Small intestine (tissue), 7 donors: ENCODE measurements at regions not wholly inside any gene's neighbourhood (a gene's known extent, or its start where the extent isn't known, plus 50 kb on each side); places are given as distances from the start of the nearest gene placed in this dataset.
"Not testable (repeated sequence)": the region's sequence is repeated elsewhere in the genome, so short reads cannot be mapped to it uniquely, and the experiment has no call there.

Experiments
- DNase-seq, 2 donors: peaks; one replicate each; pipeline versions ENCODE4 v3.0.0 to v3.0.0-alpha.2; 2013
- FAIRE-seq: peaks from 2 replicates; lab custom pipeline; 2012; peaks lifted over from hg19 to GRCh38; lab: Jason Lieb, UNC
- H3K27ac ChIP-seq, 3 donors: one replicate each; pipeline ENCODE4 v1.5.1; 2013; ENCODE audit warnings: low read length in 2 of 3, mild to moderate bottlenecking in 2 of 3, control low read depth in 1 of 3, inconsistent platforms in 1 of 3, low read depth in 1 of 3, moderate library complexity in 1 of 3
- H3K27me3 ChIP-seq, 3 donors: one replicate each; pipeline ENCODE4 v1.6.1; 2013; ENCODE audit warnings: low read length in 3 of 3, inconsistent platforms in 1 of 3; ENCODE audit not compliant: control insufficient read depth in 3 of 3, insufficient read depth in 3 of 3
- H3K36me3 ChIP-seq, 3 donors: one replicate each; pipeline ENCODE4 v1.6.1; 2013; ENCODE audit warnings: low read length in 3 of 3, inconsistent platforms in 1 of 3, low read depth in 1 of 3, mild to moderate bottlenecking in 1 of 3, moderate library complexity in 1 of 3; ENCODE audit not compliant: control insufficient read depth in 3 of 3, insufficient read depth in 2 of 3
- H3K4me1 ChIP-seq, 3 donors: one replicate each; pipeline ENCODE4 v1.6.1; 2013; ENCODE audit warnings: low read length in 2 of 3, inconsistent platforms in 1 of 3, low read depth in 1 of 3, mild to moderate bottlenecking in 1 of 3, moderate library complexity in 1 of 3; ENCODE audit not compliant: control insufficient read depth in 3 of 3, insufficient read depth in 2 of 3
- H3K4me3 ChIP-seq, 3 donors: one replicate each; pipeline ENCODE4 v1.5.1; 2013; ENCODE audit warnings: low read length in 3 of 3, control low read depth in 1 of 3, inconsistent platforms in 1 of 3, low read depth in 1 of 3, mild to moderate bottlenecking in 1 of 3, moderate library complexity in 1 of 3
- H3K9me3 ChIP-seq, 2 donors: one replicate each; pipeline ENCODE4 v1.6.1; 2013; ENCODE audit warnings: low read depth in 1 of 2, low read length in 1 of 2; ENCODE audit not compliant: control insufficient read depth in 2 of 2, insufficient read depth in 1 of 2
- WGBS, 3 donors: extraction: QIAGEN DNeasy Blood & Tissue Kit; methylation state at CpG; one replicate each; pipeline ENCODE4 v1.1.7; 2013; 5-methylcytosine and 5-hydroxymethylcytosine counted together
- donor health status: healthy with polysubstance abuse.
- donor health status: control.
- donor health status: control.
- donor health status: Bipolar disorder and iron deficiency.
- donor health status: healthy.

- 73 to 89% (median 85%) methylated on average over 9 of the region's 9 CpGs for WGBS, 3 donors
- H3K4me1 ChIP-seq: no peaks in the 10 kb centered on the region
- no peak overlapping the region for H3K4me3 ChIP-seq
- H3K27me3 ChIP-seq: no peaks in the 10 kb centered on the region
- FAIRE-seq (no peak), DNase-seq (no peak)
- no peaks in the 10 kb centered on the region for H3K36me3 ChIP-seq
- peak overlapping the region in 1 of 3 donors; percentile 60 for H3K27ac ChIP-seq
- H3K9me3 ChIP-seq: no peaks in the 10 kb centered on the region
These were observed 194.8 kb upstream of the ZNF32 start for GRCh38 chr10:43843321-43844101.

- Histone ChIP-seq H3K4me1 (no peaks in the 10 kb centered on the region), H3K36me3 (no peaks in the 10 kb centered on the region), H3K27me3 (no peaks in the 10 kb centered on the region), H3K4me3 (no peak overlapping the region), H3K9me3 (no peaks in the 10 kb centered on the region), H3K27ac (no peak overlapping the region)
- no peak for DNase-seq
- WGBS, 3 donors: 85 to 88% (median 87%) methylated on average over 9 of the region's 9 CpGs
- no peak for FAIRE-seq
These were observed 193.8 kb upstream of the ZNF32 start for GRCh38 chr10:43842496-43842895.

- WGBS, 3 donors: 73 to 82% (median 74%) methylated on average over 6 of the region's 6 CpGs
- no peak for DNase-seq
- Histone ChIP-seq H3K9me3 (no peaks in the 10 kb centered on the region), H3K4me1 (no peaks in the 10 kb centered on the region), H3K4me3 (no peak overlapping the region), H3K36me3 (no peaks in the 10 kb centered on the region), H3K27ac (no peak overlapping the region), H3K27me3 (no peaks in the 10 kb centered on the region)
- no peak for FAIRE-seq
These were observed 193.4 kb upstream of the ZNF32 start for GRCh38 chr10:43842072-43842471.

GRCh38 chr10:43839973-43840372 lies 191.3 kb upstream of the ZNF32 start:
- H3K27me3 ChIP-seq: no peaks in the 10 kb centered on the region
- peaks cover 0 to 3% of the 10 kb centered on the region in 2 donors for H3K9me3 ChIP-seq
- no peaks in the 10 kb centered on the region for H3K36me3 ChIP-seq
- no peaks in the 10 kb centered on the region for H3K4me1 ChIP-seq
- H3K4me3 ChIP-seq: no peak overlapping the region
- no peak for DNase-seq
- no peak for FAIRE-seq
- WGBS, 3 donors: 55 to 64% (median 60%) methylated on average over 3 of the region's 3 CpGs
- H3K27ac ChIP-seq: no peak overlapping the region

- WGBS, 3 donors: 65 to 78% (median 70%) methylated on average over 2 of the region's 2 CpGs
- H3K4me3 ChIP-seq, H3K36me3 ChIP-seq, H3K9me3 ChIP-seq, H3K27me3 ChIP-seq, FAIRE-seq, H3K27ac ChIP-seq, DNase-seq, H3K4me1 ChIP-seq: not testable (repeated sequence)
These were observed 186.1 kb upstream of the ZNF32 start for GRCh38 chr10:43834751-43835150.

GRCh38 chr10:43827853-43828252 lies 179.2 kb upstream of the ZNF32 start:
- DNase-seq: no peak
- Histone ChIP-seq H3K36me3 (no peaks in the 10 kb centered on the region), H3K27ac (no peak overlapping the region), H3K9me3 (no peaks in the 10 kb centered on the region), H3K4me3 (no peak overlapping the region), H3K4me1 (no peaks in the 10 kb centered on the region), H3K27me3 (peaks cover 0 to 2% (median 0%) of the 10 kb centered on the region in 3 donors)
- WGBS, 3 donors: 76 to 94% (median 81%) methylated on average over 1 of the region's 1 CpG
- FAIRE-seq: no peak

GRCh38 chr10:43825984-43826383 lies 177.3 kb upstream of the ZNF32 start:
- H3K9me3 ChIP-seq: no peaks in the 10 kb centered on the region
- no peak overlapping the region for H3K27ac ChIP-seq
- peaks cover 0 to 2% (median 0%) of the 10 kb centered on the region in 3 donors for H3K27me3 ChIP-seq
- no peak overlapping the region for H3K4me3 ChIP-seq
- H3K36me3 ChIP-seq: no peaks in the 10 kb centered on the region
- no peak for DNase-seq
- no peak for FAIRE-seq
- H3K4me1 ChIP-seq: no peaks in the 10 kb centered on the region
- 90 to 92% (median 92%) methylated on average over 22 of the region's 22 CpGs for WGBS, 3 donors

- peaks cover 0 to 2% (median 0%) of the 10 kb centered on the region in 3 donors for H3K27me3 ChIP-seq
- H3K27ac ChIP-seq: peak overlapping the region in 1 of 3 donors; percentile 9
- H3K4me3 ChIP-seq: no peak overlapping the region
- WGBS, 3 donors: 94 to 95% (median 94%) methylated on average over 20 of the region's 20 CpGs
- no peaks in the 10 kb centered on the region for H3K9me3 ChIP-seq
- DNase-seq (no peak), FAIRE-seq (no peak)
- no peaks in the 10 kb centered on the region for H3K36me3 ChIP-seq
- no peaks in the 10 kb centered on the region for H3K4me1 ChIP-seq
These were observed 176.7 kb upstream of the ZNF32 start for GRCh38 chr10:43825421-43825820.
